ENCODE measurements at regions not wholly inside any gene's neighbourhood (a gene's known extent, or its start where the extent isn't known, plus 50 kb on each side); places are given as distances from the start of the nearest gene placed in this dataset.

- intact Hi-C loops (cut with DNase I, micrococcal nuclease), result no loop called here
- no peaks in the 10 kb centered on the region for H3K27me3 Mint-ChIP-seq
- ATAC-seq (ENCODE audit: poor library complexity) (no peak), DNase-seq (no peak)
- no peaks in the 10 kb centered on the region for H3K27me3 ChIP-seq (ENCODE audit: control insufficient read depth in 1 of 2, insufficient read depth in 2 of 2, low read length in 2 of 2)
- no peaks in the 10 kb centered on the region for H3K9me3 ChIP-seq (ENCODE audit: control insufficient read depth in 1 of 2, insufficient read depth in 1 of 2, low read length in 2 of 2)
- H3K4me1 Mint-ChIP-seq (ENCODE audit: low read depth), result no peaks in the 10 kb centered on the region
- H3K27ac ChIP-seq (ENCODE audit: low read depth in 1 of 2, low read length in 2 of 2), result no peak overlapping the region
- H3K4me3 Mint-ChIP-seq, result no peak overlapping the region
- ChIA-PET CTCF (no interaction called here), POLR2A (no interaction called here)
- H3K36me3 ChIP-seq (ENCODE audit: insufficient read depth, low read length), result no peaks in the 10 kb centered on the region
- H3K27ac Mint-ChIP-seq, result no peak overlapping the region
- no peaks in the 10 kb centered on the region for H3K36me3 Mint-ChIP-seq (ENCODE audit: low read depth)
- no peaks in the 10 kb centered on the region for H3K4me1 ChIP-seq (ENCODE audit: insufficient read depth, low read length)
- H3K4me3 ChIP-seq (ENCODE audit: low read length), result no peak overlapping the region
- no peak for TF ChIP-seq CTCF (IDR thresholded peaks at IDR 0.05)
- peaks cover 3% of the 10 kb centered on the region for H3K9me3 Mint-ChIP-seq
Observed at GRCh38 chr1:60235275-60235674, 161.7 kb upstream of the C1orf87 start.

- no peak overlapping the region for H3K4me3 ChIP-seq (ENCODE audit: low read length)
- H3K27ac ChIP-seq (ENCODE audit: low read depth in 1 of 2, low read length in 2 of 2), result no peak overlapping the region
- Mint-ChIP-seq H3K9me3 (peaks cover 3% of the 10 kb centered on the region), H3K27ac (no peak overlapping the region), H3K36me3 (ENCODE audit: low read depth) (no peaks in the 10 kb centered on the region), H3K27me3 (no peaks in the 10 kb centered on the region), H3K4me3 (no peak overlapping the region), H3K4me1 (ENCODE audit: low read depth) (no peaks in the 10 kb centered on the region)
- TF ChIP-seq CTCF (IDR thresholded peaks at IDR 0.05), result no peak
- DNase-seq (no peak), ATAC-seq (ENCODE audit: poor library complexity) (no peak)
- ChIA-PET CTCF (no interaction called here), POLR2A (no interaction called here)
- intact Hi-C loops (cut with DNase I, micrococcal nuclease), result no loop called here
- H3K4me1 ChIP-seq (ENCODE audit: insufficient read depth, low read length), result no peaks in the 10 kb centered on the region
- no peaks in the 10 kb centered on the region for H3K36me3 ChIP-seq (ENCODE audit: insufficient read depth, low read length)
- no peaks in the 10 kb centered on the region for H3K27me3 ChIP-seq (ENCODE audit: control insufficient read depth in 1 of 2, insufficient read depth in 2 of 2, low read length in 2 of 2)
- no peaks in the 10 kb centered on the region for H3K9me3 ChIP-seq (ENCODE audit: control insufficient read depth in 1 of 2, insufficient read depth in 1 of 2, low read length in 2 of 2)
Observed at GRCh38 chr1:60234776-60235175, 161.2 kb upstream of the C1orf87 start.

- no peaks in the 10 kb centered on the region for H3K4me1 ChIP-seq (ENCODE audit: insufficient read depth, low read length)
- Mint-ChIP-seq H3K4me1 (ENCODE audit: low read depth) (no peaks in the 10 kb centered on the region), H3K27ac (no peak overlapping the region), H3K36me3 (ENCODE audit: low read depth) (no peaks in the 10 kb centered on the region), H3K9me3 (no peaks in the 10 kb centered on the region), H3K27me3 (no peaks in the 10 kb centered on the region), H3K4me3 (no peak overlapping the region)
- H3K9me3 ChIP-seq (ENCODE audit: control insufficient read depth in 1 of 2, insufficient read depth in 1 of 2, low read length in 2 of 2), result peaks cover 0 to 3% of the 10 kb centered on the region in 2 experiments
- no peak for DNase-seq
- no peak overlapping the region for H3K27ac ChIP-seq (ENCODE audit: low read depth in 1 of 2, low read length in 2 of 2)
- no peak for TF ChIP-seq CTCF (IDR thresholded peaks at IDR 0.05)
- CTCF ChIA-PET, result no interaction called here
- POLR2A ChIA-PET, result no interaction called here
- H3K27me3 ChIP-seq (ENCODE audit: control insufficient read depth in 1 of 2, insufficient read depth in 2 of 2, low read length in 2 of 2), result no peaks in the 10 kb centered on the region
- no peak overlapping the region for H3K4me3 ChIP-seq (ENCODE audit: low read length)
- intact Hi-C loops (cut with DNase I, micrococcal nuclease), result no loop called here
- no peaks in the 10 kb centered on the region for H3K36me3 ChIP-seq (ENCODE audit: insufficient read depth, low read length)
- ATAC-seq (ENCODE audit: poor library complexity), result no peak
Observed at GRCh38 chr1:60229821-60230220, 156.3 kb upstream of the C1orf87 start.

All from CD4-positive, alpha-beta T cell (primary cell).